Mesenchymal stem cell (in vitro differentiated cells and primary cell): ENCODE measurements at regions not wholly inside any gene's neighbourhood (a gene's known extent, or its start where the extent isn't known, plus 50 kb on each side); places are given as distances from the start of the nearest gene placed in this dataset.

Source experiments
- DNase-seq: peaks from one replicate; pipeline ENCODE4 v3.0.0-alpha.2; 2013
- H2AFZ ChIP-seq: one replicate; pipeline ENCODE4 v1.6.1; 2013; ENCODE audit warnings: low read depth, mild to moderate bottlenecking, control low read depth, inconsistent platforms, low read length, moderate library complexity
- H2AK5ac ChIP-seq: 2 replicates; pipeline ENCODE4 v1.6.1; 2013; ENCODE audit warnings: low read length, moderate library complexity, mild to moderate bottlenecking, inconsistent platforms; ENCODE audit not compliant: severe bottlenecking
- H2BK120ac ChIP-seq: one replicate; pipeline ENCODE4 v1.6.1; 2013; ENCODE audit warnings: low read depth, mild to moderate bottlenecking, inconsistent platforms, low read length, moderate library complexity
- H2BK12ac ChIP-seq, 2 experiments: one replicate each; pipeline ENCODE4 v1.6.1; 2013; ENCODE audit warnings: inconsistent platforms in 2 of 2, low read length in 2 of 2, mild to moderate bottlenecking in 2 of 2, moderate library complexity in 2 of 2, control low read depth in 1 of 2
- H2BK15ac ChIP-seq: one replicate; pipeline ENCODE4 v1.6.1; 2013; ENCODE audit warnings: mild to moderate bottlenecking, low read depth, inconsistent platforms; ENCODE audit not compliant: poor library complexity, severe bottlenecking
- H2BK5ac ChIP-seq: 2 replicates; pipeline ENCODE4 v1.6.1; 2013; ENCODE audit warnings: low read depth, mild to moderate bottlenecking, low read length, control low read depth, inconsistent platforms; ENCODE audit not compliant: poor library complexity, severe bottlenecking
- H3K14ac ChIP-seq, 2 experiments: one replicate each; pipeline ENCODE4 v1.6.1; 2013; ENCODE audit warnings: inconsistent platforms in 2 of 2, low read length in 2 of 2, control low read depth in 1 of 2, mild to moderate bottlenecking in 1 of 2, moderate library complexity in 1 of 2
- H3K18ac ChIP-seq, 2 experiments: one replicate each; pipeline ENCODE4 v1.6.1; 2013; ENCODE audit warnings: inconsistent platforms in 2 of 2, low read length in 2 of 2, control low read depth in 1 of 2, low read depth in 1 of 2, mild to moderate bottlenecking in 1 of 2
- H3K23ac ChIP-seq, 2 experiments: one replicate each; pipeline ENCODE4 v1.6.1; 2013; ENCODE audit warnings: inconsistent platforms in 2 of 2, low read length in 2 of 2, mild to moderate bottlenecking in 2 of 2, moderate library complexity in 2 of 2, control low read depth in 1 of 2
- H3K27ac ChIP-seq: 2 replicates; pipeline ENCODE4 v1.5.1; 2013; ENCODE audit warnings: mild to moderate bottlenecking, moderate library complexity, low read length, control low read depth, inconsistent platforms; ENCODE audit not compliant: poor library complexity, severe bottlenecking
- H3K27me3 ChIP-seq, 2 experiments: 2 replicates each; pipeline versions ENCODE4 v1.6.1 to v1.7.0; 2013; ENCODE audit warnings: low read length in 2 of 2, mild to moderate bottlenecking in 2 of 2, moderate library complexity in 2 of 2, control low read depth in 1 of 2, inconsistent platforms in 1 of 2; ENCODE audit not compliant: control insufficient read depth in 1 of 2, insufficient read depth in 1 of 2
- H3K36me3 ChIP-seq, 2 experiments: 2 replicates each; pipeline versions ENCODE4 v1.6.1 to v1.7.0; 2013; ENCODE audit warnings: low read length in 2 of 2, control low read depth in 1 of 2, inconsistent platforms in 1 of 2, low read depth in 1 of 2, mild to moderate bottlenecking in 1 of 2; ENCODE audit not compliant: insufficient read depth in 2 of 2, control insufficient read depth in 1 of 2
- H3K4ac ChIP-seq, 2 experiments: one replicate each; pipeline ENCODE4 v1.6.1; 2013; ENCODE audit warnings: inconsistent platforms in 2 of 2, low read length in 2 of 2, mild to moderate bottlenecking in 2 of 2, moderate library complexity in 2 of 2, control low read depth in 1 of 2, low read depth in 1 of 2
- H3K4me1 ChIP-seq: 2 replicates; pipeline ENCODE4 v1.6.1; 2013; ENCODE audit warnings: low read depth, low read length, control low read depth; ENCODE audit not compliant: control insufficient read depth, insufficient read depth
- H3K4me2 ChIP-seq: 2 replicates; pipeline ENCODE4 v1.6.1; 2013; ENCODE audit warnings: low read length, mild to moderate bottlenecking, inconsistent platforms; ENCODE audit not compliant: poor library complexity, severe bottlenecking
- H3K4me3 ChIP-seq, 2 experiments: 2 replicates each; pipeline versions ENCODE4 v1.5.1 to v1.7.0; 2013; ENCODE audit warnings: low read length in 2 of 2, mild to moderate bottlenecking in 2 of 2, control low read depth in 1 of 2, low read depth in 1 of 2; ENCODE audit not compliant: insufficient read depth in 1 of 2
- H3K79me1 ChIP-seq: replicated peaks from 2 replicates; pipeline ENCODE4 v1.6.1; 2013; ENCODE audit warnings: mild to moderate bottlenecking, control low read depth, low read length, inconsistent platforms; ENCODE audit not compliant: poor library complexity, severe bottlenecking
- H3K9ac ChIP-seq: 2 replicates; pipeline ENCODE4 v1.7.0; 2013; ENCODE audit warnings: mild to moderate bottlenecking, low read length, moderate library complexity
- H3K9me3 ChIP-seq: 2 replicates; pipeline ENCODE4 v1.7.0; 2013; ENCODE audit warnings: mild to moderate bottlenecking, low read length; ENCODE audit not compliant: control insufficient read depth
- H4K8ac ChIP-seq: one replicate; pipeline ENCODE4 v1.6.1; 2013; ENCODE audit warnings: inconsistent platforms, mild to moderate bottlenecking, low read length, moderate library complexity
- H4K91ac ChIP-seq: one replicate; pipeline ENCODE4 v1.6.1; 2013; ENCODE audit warnings: mild to moderate bottlenecking, low read length, inconsistent platforms
- WGBS: methylation state at CpG from one replicate; pipeline ENCODE4 v1.1.7; 2013; ENCODE audit warnings: mixed read lengths; 5-methylcytosine and 5-hydroxymethylcytosine counted together

DNA sequence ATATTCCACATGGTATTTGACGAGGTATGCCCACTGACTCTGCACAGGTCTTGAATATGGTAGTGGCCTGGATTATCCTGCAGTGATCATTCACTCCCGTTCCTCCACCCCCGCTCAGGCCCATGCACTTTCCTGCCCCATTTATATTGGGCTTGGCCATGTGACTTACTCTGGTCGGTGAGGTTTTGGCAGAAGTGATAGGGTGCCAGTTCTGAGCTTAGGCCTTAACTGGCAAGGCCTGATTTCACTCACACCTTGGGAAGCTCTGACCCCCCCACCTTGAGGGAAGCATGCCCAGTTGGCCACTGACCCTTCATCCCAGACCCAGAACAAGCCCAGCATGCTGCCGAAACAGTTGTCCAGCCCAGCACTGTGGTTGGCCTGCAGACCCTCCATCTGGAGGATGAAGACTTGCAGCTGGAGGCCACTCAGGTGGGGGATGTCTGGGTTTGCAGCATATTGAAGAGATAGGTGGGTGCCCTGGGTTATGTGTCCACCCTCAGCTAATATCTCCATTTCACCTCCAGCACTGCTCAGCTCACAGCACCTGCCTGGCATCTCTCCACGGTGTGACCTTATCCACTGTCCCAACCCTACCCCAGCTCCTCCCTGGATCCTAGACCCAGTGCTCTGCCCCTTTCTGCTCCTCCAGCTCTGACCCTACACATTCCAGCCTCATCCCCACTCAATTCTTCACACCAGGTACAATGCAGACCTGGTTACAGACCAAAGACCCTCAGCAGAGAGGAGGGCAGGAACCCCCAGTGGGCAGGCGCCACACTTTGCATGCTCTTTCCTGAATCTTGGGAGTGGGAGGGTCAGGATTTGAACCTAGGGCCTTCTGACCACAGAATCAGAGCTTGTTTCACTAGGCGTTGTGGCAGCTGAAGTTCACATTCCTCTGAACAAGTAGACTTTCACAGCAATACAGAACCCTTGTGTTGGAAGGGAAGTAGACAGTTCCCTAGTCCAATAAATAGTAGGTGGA is 138.1 kb upstream of the CHST15 start:
- no peak for DNase-seq
- 92% methylated on average over 6 of the region's 8 CpGs for WGBS
- no peak overlapping the region for H3K9ac ChIP-seq

DNA sequence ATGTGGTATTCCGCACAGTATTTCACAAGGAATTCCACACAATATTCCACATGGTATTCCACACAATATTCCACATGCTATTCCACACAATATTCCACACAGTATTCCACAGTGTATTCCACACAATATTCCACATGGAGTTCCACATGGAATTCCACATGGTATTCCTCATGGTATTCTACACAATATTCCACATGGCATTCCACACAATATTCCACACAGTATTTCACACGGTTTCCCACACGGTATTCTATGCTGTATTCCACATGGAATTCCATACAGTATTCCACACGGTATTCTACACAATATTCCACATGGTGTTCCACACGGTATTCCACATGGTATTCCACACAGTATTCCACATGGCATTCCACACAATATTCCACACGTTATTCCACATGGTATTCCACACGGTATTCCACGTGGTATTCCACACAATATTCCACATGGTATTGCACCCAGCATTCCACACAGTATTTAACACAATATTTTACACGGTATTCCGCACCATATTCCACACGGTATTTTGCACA is 137.3 kb upstream of the CHST15 start:
- no peak overlapping the region for H3K4me3 ChIP-seq
- H3K23ac ChIP-seq: no peak overlapping the region
- peaks cover 0 to 20% of the 10 kb centered on the region in 2 experiments for H3K27me3 ChIP-seq
- H2BK12ac ChIP-seq: no peak overlapping the region
- no peak overlapping the region for H2AK5ac ChIP-seq
- no peak overlapping the region for H3K27ac ChIP-seq
- H4K8ac ChIP-seq: no peak overlapping the region
- no peak overlapping the region for H4K91ac ChIP-seq
- no peak overlapping the region for H3K4me2 ChIP-seq
- H3K79me1 ChIP-seq: no peaks in the 10 kb centered on the region
- no peak overlapping the region for H2BK15ac ChIP-seq
- 91% methylated on average over 11 of the region's 11 CpGs for WGBS
- no peak overlapping the region for H3K4ac ChIP-seq
- H3K14ac ChIP-seq: no peak overlapping the region
- H2BK5ac ChIP-seq: no peak overlapping the region
- no peak overlapping the region for H3K18ac ChIP-seq
- no peaks in the 10 kb centered on the region for H3K36me3 ChIP-seq
- no peak for DNase-seq
- H3K9ac ChIP-seq: no peak overlapping the region
- H3K9me3 ChIP-seq: no peaks in the 10 kb centered on the region
- H2BK120ac ChIP-seq: no peak overlapping the region
- no peak overlapping the region for H2AFZ ChIP-seq
- no peaks in the 10 kb centered on the region for H3K4me1 ChIP-seq

More for the DNA sequence above, 138.1 kb upstream of the CHST15 start:
- no peak overlapping the region for H3K4me2 ChIP-seq
- no peaks in the 10 kb centered on the region for H3K36me3 ChIP-seq
- H4K91ac ChIP-seq: no peak overlapping the region
- H3K79me1 ChIP-seq: no peaks in the 10 kb centered on the region
- H3K23ac ChIP-seq: no peak overlapping the region
- no peak overlapping the region for H3K4me3 ChIP-seq
- no peak overlapping the region for H3K14ac ChIP-seq
- H2BK12ac ChIP-seq: no peak overlapping the region
- no peak overlapping the region for H3K18ac ChIP-seq
- no peaks in the 10 kb centered on the region for H3K9me3 ChIP-seq
- H2BK15ac ChIP-seq: no peak overlapping the region
- H2AK5ac ChIP-seq: no peak overlapping the region
- H3K4me1 ChIP-seq: no peaks in the 10 kb centered on the region
- H2BK5ac ChIP-seq: peak overlapping the region; percentile 47
- no peak overlapping the region for H4K8ac ChIP-seq
- H3K27ac ChIP-seq: no peak overlapping the region
- H3K27me3 ChIP-seq: peaks cover 0 to 20% of the 10 kb centered on the region in 2 experiments
- H3K4ac ChIP-seq: no peak overlapping the region
- H2BK120ac ChIP-seq: no peak overlapping the region
- H2AFZ ChIP-seq: no peak overlapping the region

DNA sequence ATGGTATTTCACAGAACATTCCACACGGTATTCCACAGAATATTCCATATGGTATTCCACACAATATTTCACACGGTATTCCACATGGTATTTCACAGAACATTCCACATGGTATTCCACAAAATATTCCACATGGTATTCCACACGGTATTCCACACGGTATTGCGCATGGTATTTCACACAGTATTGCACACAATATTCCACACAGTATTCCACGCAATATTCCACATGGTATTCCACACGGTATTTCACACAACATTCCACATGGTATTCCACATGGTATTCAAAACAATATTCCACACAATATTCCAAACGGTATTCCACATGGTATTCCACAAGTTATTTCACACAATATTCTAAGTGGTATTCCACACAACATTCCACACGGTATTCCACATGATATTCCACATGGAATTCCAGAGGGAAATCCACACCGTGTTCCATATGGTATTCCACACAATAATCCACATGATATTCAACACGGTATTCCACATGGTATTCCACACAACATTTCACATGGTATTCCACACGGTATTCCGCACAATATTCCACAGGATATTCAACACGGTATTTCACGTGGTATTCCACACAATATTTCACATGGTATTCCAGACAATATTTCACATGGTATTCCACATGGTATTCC is 136.7 kb upstream of the CHST15 start:
- Histone ChIP-seq H3K9ac (no peak overlapping the region), H4K91ac (no peak overlapping the region), H3K14ac (no peak overlapping the region), H3K9me3 (no peaks in the 10 kb centered on the region), H3K27ac (no peak overlapping the region), H3K4ac (no peak overlapping the region), H3K79me1 (no peaks in the 10 kb centered on the region), H4K8ac (no peak overlapping the region), H3K36me3 (no peaks in the 10 kb centered on the region), H3K23ac (no peak overlapping the region), H2BK12ac (no peak overlapping the region), H3K27me3 (peaks cover 0 to 15% of the 10 kb centered on the region in 2 experiments), H2BK5ac (no peak overlapping the region), H2AK5ac (no peak overlapping the region), H2BK15ac (no peak overlapping the region), H2BK120ac (no peak overlapping the region), H3K4me2 (no peak overlapping the region), H3K18ac (no peak overlapping the region), H3K4me3 (no peak overlapping the region), H2AFZ (no peak overlapping the region), H3K4me1 (peaks cover 2% of the 10 kb centered on the region)
- 92% methylated on average over 15 of the region's 15 CpGs for WGBS
- no peak for DNase-seq
